Osteocyte (in vitro differentiated cells): ENCODE measurements at regions not wholly inside any gene's neighbourhood (a gene's known extent, or its start where the extent isn't known, plus 50 kb on each side); places are given as distances from the start of the nearest gene placed in this dataset.
"Not testable (repeated sequence)": the region's sequence is repeated elsewhere in the genome, so short reads cannot be mapped to it uniquely, and the experiment has no call there.

ENCODE experiments used
- DNase-seq: peaks from one replicate; pipeline ENCODE4 v3.0.0; 2021; ENCODE audit warnings: mixed read lengths; ENCODE audit not compliant: unreplicated experiment; ENCODE audit errors: extremely low spot score
- H3K27ac Mint-ChIP-seq: one replicate; pipeline ENCODE4 v1.8.0; 2021; ENCODE audit warnings: mild to moderate bottlenecking, mixed read lengths; ENCODE audit not compliant: unreplicated experiment
- H3K27me3 Mint-ChIP-seq: one replicate; pipeline ENCODE4 v1.8.0; 2021; ENCODE audit warnings: mixed read lengths; ENCODE audit not compliant: unreplicated experiment
- H3K36me3 Mint-ChIP-seq: one replicate; pipeline ENCODE4 v1.8.0; 2021; ENCODE audit warnings: mixed read lengths; ENCODE audit not compliant: unreplicated experiment
- H3K4me1 Mint-ChIP-seq: one replicate; pipeline ENCODE4 v1.8.0; 2021; ENCODE audit warnings: mixed read lengths; ENCODE audit not compliant: unreplicated experiment
- H3K4me3 Mint-ChIP-seq: one replicate; pipeline ENCODE4 v1.8.0; 2021; ENCODE audit warnings: mild to moderate bottlenecking, moderate library complexity, mixed read lengths; ENCODE audit not compliant: unreplicated experiment
- H3K9me3 Mint-ChIP-seq: one replicate; pipeline ENCODE4 v1.8.0; 2021; ENCODE audit warnings: mixed read lengths; ENCODE audit not compliant: unreplicated experiment
- TF ChIP-seq, protein P1 (sequence below): fragments of 200-600 bp; sonication (generic); IDR thresholded peaks from 2 replicates; pipeline ENCODE4 v1.5.0; 2021; ENCODE audit warnings: antibody characterized with exemption, mild to moderate bottlenecking, moderate library complexity

DNA sequence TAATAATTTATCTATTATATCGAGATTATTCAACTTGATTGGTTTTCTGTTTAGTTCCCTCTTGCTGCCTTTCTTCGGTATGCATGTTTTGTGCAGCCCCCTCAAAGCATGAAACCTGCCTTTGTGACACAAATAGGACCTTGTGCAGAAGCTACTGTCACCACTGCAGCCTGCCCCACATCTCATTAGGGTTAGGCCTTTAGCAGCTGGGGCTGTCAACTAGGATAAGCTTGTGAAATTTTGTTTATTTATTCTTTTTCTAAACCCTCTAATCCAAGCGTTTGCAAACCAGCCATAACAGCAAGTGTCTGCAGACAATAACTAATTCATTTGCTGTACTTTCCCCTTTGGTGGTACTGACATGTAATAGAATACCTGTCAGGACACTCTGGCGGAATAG, 258.9 kb downstream of the RCHY1 start:
- H3K4me3 Mint-ChIP-seq: no peak overlapping the region
- H3K9me3 Mint-ChIP-seq: no peaks in the 10 kb centered on the region
- H3K4me1 Mint-ChIP-seq: no peaks in the 10 kb centered on the region
- H3K27me3 Mint-ChIP-seq: peaks cover 7% of the 10 kb centered on the region
- TF ChIP-seq, protein P1, sequence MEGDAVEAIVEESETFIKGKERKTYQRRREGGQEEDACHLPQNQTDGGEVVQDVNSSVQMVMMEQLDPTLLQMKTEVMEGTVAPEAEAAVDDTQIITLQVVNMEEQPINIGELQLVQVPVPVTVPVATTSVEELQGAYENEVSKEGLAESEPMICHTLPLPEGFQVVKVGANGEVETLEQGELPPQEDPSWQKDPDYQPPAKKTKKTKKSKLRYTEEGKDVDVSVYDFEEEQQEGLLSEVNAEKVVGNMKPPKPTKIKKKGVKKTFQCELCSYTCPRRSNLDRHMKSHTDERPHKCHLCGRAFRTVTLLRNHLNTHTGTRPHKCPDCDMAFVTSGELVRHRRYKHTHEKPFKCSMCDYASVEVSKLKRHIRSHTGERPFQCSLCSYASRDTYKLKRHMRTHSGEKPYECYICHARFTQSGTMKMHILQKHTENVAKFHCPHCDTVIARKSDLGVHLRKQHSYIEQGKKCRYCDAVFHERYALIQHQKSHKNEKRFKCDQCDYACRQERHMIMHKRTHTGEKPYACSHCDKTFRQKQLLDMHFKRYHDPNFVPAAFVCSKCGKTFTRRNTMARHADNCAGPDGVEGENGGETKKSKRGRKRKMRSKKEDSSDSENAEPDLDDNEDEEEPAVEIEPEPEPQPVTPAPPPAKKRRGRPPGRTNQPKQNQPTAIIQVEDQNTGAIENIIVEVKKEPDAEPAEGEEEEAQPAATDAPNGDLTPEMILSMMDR: no peak
- no peaks in the 10 kb centered on the region for H3K36me3 Mint-ChIP-seq
- H3K27ac Mint-ChIP-seq: no peak overlapping the region
- DNase-seq: no peak

- TF ChIP-seq, protein P1: no peak
- Mint-ChIP-seq H3K27ac (no peak overlapping the region), H3K9me3 (no peaks in the 10 kb centered on the region), H3K27me3 (peaks cover 7% of the 10 kb centered on the region), H3K4me3 (no peak overlapping the region), H3K36me3 (no peaks in the 10 kb centered on the region), H3K4me1 (no peaks in the 10 kb centered on the region)
- no peak for DNase-seq
These were observed 259.5 kb downstream of the RCHY1 start for GRCh38 chr4:75254745-75255144.

GRCh38 chr4:75253094-75253493, 261.1 kb downstream of the RCHY1 start:
- not testable (repeated sequence) for H3K27me3 Mint-ChIP-seq, H3K4me3 Mint-ChIP-seq, H3K36me3 Mint-ChIP-seq, H3K9me3 Mint-ChIP-seq, H3K27ac Mint-ChIP-seq, H3K4me1 Mint-ChIP-seq, DNase-seq

- Mint-ChIP-seq H3K4me1 (no peaks in the 10 kb centered on the region), H3K27ac (no peak overlapping the region)
- TF ChIP-seq, protein P1: no peak
These were observed 262.7 kb downstream of the RCHY1 start for GRCh38 chr4:75251547-75251946.

GRCh38 chr4:75249739-75250138, 264.5 kb downstream of the RCHY1 start:
- H3K27ac Mint-ChIP-seq: no peak overlapping the region
- no peaks in the 10 kb centered on the region for H3K9me3 Mint-ChIP-seq
- no peak for DNase-seq
- peaks cover 2% of the 10 kb centered on the region for H3K27me3 Mint-ChIP-seq
- no peak overlapping the region for H3K4me3 Mint-ChIP-seq
- H3K36me3 Mint-ChIP-seq: no peaks in the 10 kb centered on the region
- TF ChIP-seq, protein P1: no peak
- no peaks in the 10 kb centered on the region for H3K4me1 Mint-ChIP-seq

More at GRCh38 chr4:75251547-75251946, 262.7 kb downstream of the RCHY1 start:
- Mint-ChIP-seq H3K36me3 (no peaks in the 10 kb centered on the region), H3K4me3 (no peak overlapping the region), H3K27me3 (peaks cover 2% of the 10 kb centered on the region), H3K9me3 (no peaks in the 10 kb centered on the region)
- no peak for DNase-seq

DNA sequence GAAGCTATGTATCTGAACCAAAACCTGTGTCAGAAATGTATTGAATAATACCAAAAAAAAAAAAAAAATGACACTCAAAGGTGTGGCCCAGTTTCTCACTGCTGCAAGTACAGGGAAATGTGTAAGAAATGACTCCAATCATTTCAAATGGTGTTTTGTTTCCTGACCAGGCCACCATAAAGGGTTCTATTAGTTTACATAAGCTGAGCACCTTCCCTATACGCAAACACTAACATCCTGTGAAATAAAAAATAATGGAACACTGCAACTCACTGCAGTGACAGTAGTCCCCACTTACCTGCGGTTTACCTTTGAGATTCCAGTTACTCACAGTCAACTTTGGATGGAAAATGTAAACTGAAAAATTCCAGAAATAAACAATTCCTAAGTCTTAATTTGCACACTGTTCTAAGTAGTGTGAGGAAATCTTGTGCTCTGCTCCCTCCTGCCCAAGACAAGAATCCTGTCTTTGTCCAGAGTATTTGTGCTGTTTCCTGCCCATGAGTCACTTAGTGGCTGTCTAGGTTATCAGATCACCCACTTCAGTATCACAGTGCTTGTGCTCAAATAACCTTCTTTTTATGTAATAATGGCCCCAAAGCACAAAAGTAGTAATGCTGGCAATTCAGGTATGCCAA, 265.3 kb downstream of the RCHY1 start:
- Mint-ChIP-seq H3K4me1 (no peaks in the 10 kb centered on the region), H3K27ac (no peak overlapping the region), H3K4me3 (no peak overlapping the region), H3K9me3 (no peaks in the 10 kb centered on the region), H3K27me3 (peaks cover 2% of the 10 kb centered on the region), H3K36me3 (no peaks in the 10 kb centered on the region)
- TF ChIP-seq, protein P1: no peak
- no peak for DNase-seq
